Gastrocnemius medialis (tissue), 4 donors: ENCODE measurements at regions not wholly inside any gene's neighbourhood (a gene's known extent, or its start where the extent isn't known, plus 50 kb on each side); places are given as distances from the start of the nearest gene placed in this dataset.
"Not testable (repeated sequence)": the region's sequence is repeated elsewhere in the genome, so short reads cannot be mapped to it uniquely, and the experiment has no call there.

Experiments used
- POLR2A ChIP-seq, 2 donors: fragments of 450-650 bp; IDR thresholded peaks; one replicate each; pipeline ENCODE4 v1.6.1; 2017; ENCODE audit warnings: antibody characterized with exemption in 2 of 2, mild to moderate bottlenecking in 2 of 2, moderate library complexity in 2 of 2
- TF ChIP-seq, protein P1 (sequence below), 5 experiments: fragments of 450-650 bp in 3 of 5; fragments of 200-600 bp in 2 of 5; sonication (generic) in 2 of 5; IDR thresholded peaks in 4 of 5; conservative IDR thresholded peaks in 1 of 5; 1 replicate in 4 of 5; 2 replicates in 1 of 5; pipeline ENCODE4 v1.5.1; 2016 to 2019; ENCODE audit warnings: antibody characterized with exemption in 5 of 5, mild to moderate bottlenecking in 3 of 5, moderate library complexity in 3 of 5

DNA sequence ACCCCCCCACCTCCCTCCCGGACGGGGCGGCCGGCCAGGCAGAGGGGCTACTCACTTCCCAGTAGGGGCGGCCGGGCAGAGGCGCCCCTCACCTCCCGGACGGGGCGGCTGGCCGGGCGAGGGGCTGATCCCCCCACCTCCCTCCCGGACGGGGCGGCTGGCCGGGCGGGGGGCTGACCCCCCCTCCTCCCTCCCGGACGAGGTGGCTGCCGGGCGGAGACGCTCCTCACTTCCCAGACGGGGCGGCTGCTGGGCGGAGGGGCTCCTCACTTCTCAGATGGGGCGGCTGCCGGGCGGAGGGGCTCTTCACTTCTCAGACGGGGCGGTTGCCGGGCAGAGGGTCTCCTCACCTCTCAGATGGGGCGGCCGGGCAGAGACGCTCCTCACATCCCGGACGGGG, 117.5 kb downstream of the FHIP1A start:
- TF ChIP-seq, protein P1, sequence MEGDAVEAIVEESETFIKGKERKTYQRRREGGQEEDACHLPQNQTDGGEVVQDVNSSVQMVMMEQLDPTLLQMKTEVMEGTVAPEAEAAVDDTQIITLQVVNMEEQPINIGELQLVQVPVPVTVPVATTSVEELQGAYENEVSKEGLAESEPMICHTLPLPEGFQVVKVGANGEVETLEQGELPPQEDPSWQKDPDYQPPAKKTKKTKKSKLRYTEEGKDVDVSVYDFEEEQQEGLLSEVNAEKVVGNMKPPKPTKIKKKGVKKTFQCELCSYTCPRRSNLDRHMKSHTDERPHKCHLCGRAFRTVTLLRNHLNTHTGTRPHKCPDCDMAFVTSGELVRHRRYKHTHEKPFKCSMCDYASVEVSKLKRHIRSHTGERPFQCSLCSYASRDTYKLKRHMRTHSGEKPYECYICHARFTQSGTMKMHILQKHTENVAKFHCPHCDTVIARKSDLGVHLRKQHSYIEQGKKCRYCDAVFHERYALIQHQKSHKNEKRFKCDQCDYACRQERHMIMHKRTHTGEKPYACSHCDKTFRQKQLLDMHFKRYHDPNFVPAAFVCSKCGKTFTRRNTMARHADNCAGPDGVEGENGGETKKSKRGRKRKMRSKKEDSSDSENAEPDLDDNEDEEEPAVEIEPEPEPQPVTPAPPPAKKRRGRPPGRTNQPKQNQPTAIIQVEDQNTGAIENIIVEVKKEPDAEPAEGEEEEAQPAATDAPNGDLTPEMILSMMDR (IDR thresholded peaks at IDR 0.05 in 4 of 5, conservative IDR thresholded peaks at IDR 0.05 in 1 of 5): not testable (repeated sequence)
- TF ChIP-seq POLR2A (IDR thresholded peaks at IDR 0.05): not testable (repeated sequence)
